Loucy (cell line): ENCODE measurements at regions not wholly inside any gene's neighbourhood (a gene's known extent, or its start where the extent isn't known, plus 50 kb on each side); places are given as distances from the start of the nearest gene placed in this dataset.

Experiments used
- H2AFZ ChIP-seq: fragments of 200-600 bp; sonication (generic); 2 replicates; pipeline ENCODE4 v1.6.0; 2016; ENCODE audit warnings: antibody characterized with exemption, mild to moderate bottlenecking, low read length, moderate library complexity
- H3F3A ChIP-seq: fragments of 200-600 bp; 2 replicates; pipeline ENCODE4 v1.6.0; 2016; ENCODE audit warnings: antibody characterized with exemption, low read depth, mild to moderate bottlenecking
- H3K27me3 ChIP-seq: fragments of 200-600 bp; sonication (generic); 2 replicates; pipeline ENCODE4 v1.6.1; 2014; ENCODE audit warnings: low read length, mild to moderate bottlenecking; ENCODE audit not compliant: insufficient read depth, poor library complexity, severe bottlenecking
- H3K36me3 ChIP-seq: fragments of 200-600 bp; sonication (generic); 2 replicates; pipeline ENCODE4 v1.6.1; 2016; ENCODE audit warnings: low read length; ENCODE audit not compliant: insufficient read depth
- H3K4me1 ChIP-seq: fragments of 200-600 bp; sonication (generic); 2 replicates; pipeline ENCODE4 v1.5.1; 2014; ENCODE audit warnings: low read length, mild to moderate bottlenecking; ENCODE audit not compliant: insufficient read depth, poor library complexity, severe bottlenecking
- H3K4me2 ChIP-seq: fragments of 200-600 bp; sonication (generic); 2 replicates; pipeline ENCODE4 v1.6.0; 2014; ENCODE audit warnings: antibody characterized with exemption, low read length, low read depth, mild to moderate bottlenecking; ENCODE audit not compliant: poor library complexity, severe bottlenecking
- H3K4me3 ChIP-seq: fragments of 200-600 bp; sonication (generic); 2 replicates; pipeline ENCODE4 v1.5.1; 2014; ENCODE audit warnings: low read length, mild to moderate bottlenecking, mixed read lengths; ENCODE audit not compliant: poor library complexity, severe bottlenecking
- H3K79me2 ChIP-seq: fragments of 200-600 bp; sonication (generic); 2 replicates; pipeline ENCODE4 v1.6.1; 2014; ENCODE audit warnings: low read length; ENCODE audit not compliant: insufficient read depth
- H3K9ac ChIP-seq: fragments of 200-600 bp; sonication (generic); 2 replicates; pipeline ENCODE4 v1.6.0; 2014; ENCODE audit warnings: mild to moderate bottlenecking, low read depth, low read length, moderate library complexity; ENCODE audit not compliant: poor library complexity, severe bottlenecking
- H3K9me2 ChIP-seq: fragments of 200-600 bp; sonication (generic); replicated peaks from 2 replicates; pipeline ENCODE4 v1.6.1; 2016; ENCODE audit warnings: low read depth, low read length, mixed read lengths
- H3K9me3 ChIP-seq: fragments of 200-600 bp; sonication (generic); 2 replicates; pipeline ENCODE4 v1.6.1; 2014; ENCODE audit warnings: mild to moderate bottlenecking, antibody characterized with exemption, low read length, low read depth; ENCODE audit not compliant: insufficient read depth
- H4K20me1 ChIP-seq: fragments of 200-600 bp; sonication (generic); 2 replicates; pipeline ENCODE4 v1.6.0; 2014; ENCODE audit warnings: antibody characterized with exemption, low read length, mild to moderate bottlenecking; ENCODE audit not compliant: insufficient read depth, poor library complexity, severe bottlenecking
- EZH2phosphoT487 ChIP-seq: fragments of 200-600 bp; IDR thresholded peaks from 2 replicates; pipeline ENCODE4 v1.6.1; 2018; ENCODE audit warnings: antibody characterized with exemption, mild to moderate bottlenecking, moderate library complexity, borderline replicate concordance
- TF ChIP-seq, protein P1 (sequence below): fragments of 200-600 bp; sonication (generic); conservative IDR thresholded peaks from 2 replicates; pipeline ENCODE4 v1.5.1; 2014; ENCODE audit warnings: mild to moderate bottlenecking, antibody characterized with exemption, low read length

DNA sequence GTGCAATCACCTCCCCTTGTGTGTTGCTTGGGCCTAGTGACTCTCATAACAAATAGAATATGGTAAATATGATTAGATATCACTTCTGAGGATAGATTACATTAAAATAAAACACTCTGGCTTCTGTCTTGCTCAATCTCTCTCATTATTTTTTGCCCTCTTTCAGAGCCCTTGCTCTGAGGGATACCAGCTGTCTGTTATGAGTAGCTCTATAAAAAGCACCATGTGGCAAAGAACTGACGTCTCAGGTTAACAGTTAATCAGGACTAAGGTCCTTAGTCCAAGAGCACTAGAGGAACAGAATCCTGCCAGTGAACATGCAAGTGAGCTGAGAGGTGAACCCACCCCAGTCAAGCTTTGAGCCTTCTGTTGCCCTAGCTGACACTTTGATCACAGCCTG is 402.2 kb upstream of the HTR1E start:
- Histone ChIP-seq H3K9me2 (no peaks in the 10 kb centered on the region), H3K9ac (no peak overlapping the region), H3F3A (no peaks in the 10 kb centered on the region), H3K4me3 (no peak overlapping the region), H3K4me1 (no peaks in the 10 kb centered on the region), H2AFZ (no peak overlapping the region), H3K36me3 (no peaks in the 10 kb centered on the region), H4K20me1 (no peaks in the 10 kb centered on the region), H3K9me3 (no peaks in the 10 kb centered on the region), H3K79me2 (no peaks in the 10 kb centered on the region), H3K27me3 (no peaks in the 10 kb centered on the region), H3K4me2 (no peak overlapping the region)
- no peak for TF ChIP-seq EZH2phosphoT487
- TF ChIP-seq, protein P1, sequence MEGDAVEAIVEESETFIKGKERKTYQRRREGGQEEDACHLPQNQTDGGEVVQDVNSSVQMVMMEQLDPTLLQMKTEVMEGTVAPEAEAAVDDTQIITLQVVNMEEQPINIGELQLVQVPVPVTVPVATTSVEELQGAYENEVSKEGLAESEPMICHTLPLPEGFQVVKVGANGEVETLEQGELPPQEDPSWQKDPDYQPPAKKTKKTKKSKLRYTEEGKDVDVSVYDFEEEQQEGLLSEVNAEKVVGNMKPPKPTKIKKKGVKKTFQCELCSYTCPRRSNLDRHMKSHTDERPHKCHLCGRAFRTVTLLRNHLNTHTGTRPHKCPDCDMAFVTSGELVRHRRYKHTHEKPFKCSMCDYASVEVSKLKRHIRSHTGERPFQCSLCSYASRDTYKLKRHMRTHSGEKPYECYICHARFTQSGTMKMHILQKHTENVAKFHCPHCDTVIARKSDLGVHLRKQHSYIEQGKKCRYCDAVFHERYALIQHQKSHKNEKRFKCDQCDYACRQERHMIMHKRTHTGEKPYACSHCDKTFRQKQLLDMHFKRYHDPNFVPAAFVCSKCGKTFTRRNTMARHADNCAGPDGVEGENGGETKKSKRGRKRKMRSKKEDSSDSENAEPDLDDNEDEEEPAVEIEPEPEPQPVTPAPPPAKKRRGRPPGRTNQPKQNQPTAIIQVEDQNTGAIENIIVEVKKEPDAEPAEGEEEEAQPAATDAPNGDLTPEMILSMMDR, result no peak

DNA sequence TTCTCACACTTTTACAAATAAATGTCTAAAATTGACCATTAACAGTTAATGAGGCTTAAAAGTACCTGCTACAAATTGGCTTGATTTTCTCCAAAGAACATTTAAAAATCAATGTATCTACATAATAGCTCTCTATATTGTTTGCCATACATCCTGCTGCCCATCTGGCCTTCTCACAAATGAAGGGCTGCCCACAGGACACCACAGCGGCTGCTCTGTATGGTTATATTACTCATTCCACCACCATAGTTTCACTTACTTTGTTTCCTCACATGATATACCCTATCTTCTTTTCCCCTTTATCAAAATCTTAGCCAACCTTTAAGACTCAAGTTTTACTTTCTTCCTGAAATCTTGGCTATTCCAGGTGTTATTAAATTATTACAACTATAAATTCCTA is 407.7 kb upstream of the HTR1E start:
- no peak overlapping the region for H2AFZ ChIP-seq
- no peaks in the 10 kb centered on the region for H3K9me3 ChIP-seq
- H3K4me3 ChIP-seq, result no peak overlapping the region
- H3K79me2 ChIP-seq, result no peaks in the 10 kb centered on the region
- no peaks in the 10 kb centered on the region for H3K36me3 ChIP-seq
- H3K9ac ChIP-seq, result no peak overlapping the region
- no peaks in the 10 kb centered on the region for H3K9me2 ChIP-seq
- H3K4me2 ChIP-seq, result no peak overlapping the region
- TF ChIP-seq, protein P1, result no peak
- no peak for TF ChIP-seq EZH2phosphoT487
- H4K20me1 ChIP-seq, result no peaks in the 10 kb centered on the region
- H3K4me1 ChIP-seq, result no peaks in the 10 kb centered on the region
- no peaks in the 10 kb centered on the region for H3K27me3 ChIP-seq
- H3F3A ChIP-seq, result no peaks in the 10 kb centered on the region

DNA sequence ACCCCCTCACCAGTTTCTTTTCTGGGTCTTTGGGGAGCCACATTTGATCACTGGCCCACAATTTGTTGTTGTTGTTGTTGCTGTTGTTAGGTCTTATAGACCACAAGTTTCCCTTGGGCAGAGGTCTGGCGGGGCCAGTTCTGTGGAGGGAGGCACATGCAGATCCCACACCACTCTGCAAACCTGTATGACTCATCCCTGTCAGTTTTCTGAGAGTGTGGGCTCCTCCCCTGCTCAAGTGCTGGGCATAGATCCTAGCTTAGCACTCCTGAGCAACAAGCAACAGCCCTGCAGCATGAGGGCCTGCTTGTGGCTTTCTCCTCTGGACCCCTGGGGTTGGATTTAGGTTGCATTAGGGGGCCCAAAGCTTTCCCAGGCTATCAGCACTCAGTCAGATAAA is 411.1 kb upstream of the HTR1E start:
- Histone ChIP-seq H3K9me3 (no peaks in the 10 kb centered on the region), H3K36me3 (no peaks in the 10 kb centered on the region), H3K27me3 (no peaks in the 10 kb centered on the region), H3F3A (no peaks in the 10 kb centered on the region), H3K4me3 (no peak overlapping the region), H3K9me2 (no peaks in the 10 kb centered on the region), H3K4me2 (no peak overlapping the region), H3K4me1 (no peaks in the 10 kb centered on the region), H3K79me2 (no peaks in the 10 kb centered on the region), H4K20me1 (no peaks in the 10 kb centered on the region), H2AFZ (no peak overlapping the region), H3K9ac (no peak overlapping the region)
- TF ChIP-seq EZH2phosphoT487, result no peak
- TF ChIP-seq, protein P1, result no peak
